ENCODE measurements at regions not wholly inside any gene's neighbourhood (a gene's known extent, or its start where the extent isn't known, plus 50 kb on each side); places are given as distances from the start of the nearest gene placed in this dataset.
"Not testable (repeated sequence)": the region's sequence is repeated elsewhere in the genome, so short reads cannot be mapped to it uniquely, and the experiment has no call there.

DNA sequence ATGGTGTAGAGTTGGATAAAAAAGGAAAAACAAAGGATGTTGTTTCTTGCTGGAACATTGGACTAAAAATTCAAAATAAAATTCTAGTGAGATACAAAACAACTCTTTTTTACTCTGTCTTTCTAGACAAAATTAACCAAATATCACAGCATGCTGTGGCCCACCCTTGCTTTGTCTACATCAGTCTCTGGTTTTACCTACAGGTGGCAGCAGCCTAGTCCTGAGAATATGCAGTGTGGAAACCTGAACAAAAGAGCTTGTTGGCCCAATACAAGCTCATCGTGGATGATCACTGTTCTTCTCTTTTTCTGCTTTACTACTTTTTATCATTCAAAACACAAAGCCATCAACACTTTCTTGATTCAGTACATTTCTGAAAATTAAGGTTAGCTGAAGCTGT is 210.4 kb downstream of the CDH19 start:
- ATAC-seq (ENCODE audit: low read depth in 2 of 2) (no peak), DNase-seq (no peak)
- no peaks in the 10 kb centered on the region for H3K27me3 Mint-ChIP-seq
- H3K9me3 Mint-ChIP-seq = peaks cover 2 to 21% (median 5%) of the 10 kb centered on the region in 7 donors
- no peak overlapping the region for H3K27ac ChIP-seq (ENCODE audit: insufficient read depth, low read length, poor library complexity, severe bottlenecking)
- H3K4me3 Mint-ChIP-seq = no peak overlapping the region
- no peaks in the 10 kb centered on the region for H3K4me1 ChIP-seq (ENCODE audit: control insufficient read depth, insufficient read depth, low read length, poor library complexity, severe bottlenecking)
- H3K4me3 ChIP-seq (ENCODE audit: low read depth, low read length) = no peak overlapping the region
- H3K36me3 ChIP-seq (ENCODE audit: control insufficient read depth, insufficient read depth, low read length) = no peaks in the 10 kb centered on the region
- H3K36me3 Mint-ChIP-seq = no peaks in the 10 kb centered on the region
- H3K27ac Mint-ChIP-seq = no peak overlapping the region
- no peaks in the 10 kb centered on the region for H3K4me1 Mint-ChIP-seq
- no peaks in the 10 kb centered on the region for H3K27me3 ChIP-seq (ENCODE audit: control insufficient read depth, insufficient read depth, low read length)
- peaks cover 5 to 16% of the 10 kb centered on the region in 2 experiments for H3K9me3 ChIP-seq (ENCODE audit: control insufficient read depth in 2 of 2, low read length in 2 of 2)

- DNase-seq = no peak
- Histone ChIP-seq H3K27ac (ENCODE audit: insufficient read depth, low read length, poor library complexity, severe bottlenecking) (no peak overlapping the region), H3K9me3 (ENCODE audit: control insufficient read depth in 2 of 2, low read length in 2 of 2) (peaks cover 0 to 1% of the 10 kb centered on the region in 2 experiments), H3K4me1 (ENCODE audit: control insufficient read depth, insufficient read depth, low read length, poor library complexity, severe bottlenecking) (no peaks in the 10 kb centered on the region), H3K4me3 (ENCODE audit: low read depth, low read length) (no peak overlapping the region), H3K36me3 (ENCODE audit: control insufficient read depth, insufficient read depth, low read length) (no peaks in the 10 kb centered on the region), H3K27me3 (ENCODE audit: control insufficient read depth, insufficient read depth, low read length) (no peaks in the 10 kb centered on the region)
- Mint-ChIP-seq H3K4me1 (no peaks in the 10 kb centered on the region), H3K9me3 (peaks cover 0 to 22% (median 6%) of the 10 kb centered on the region in 7 donors), H3K36me3 (no peaks in the 10 kb centered on the region), H3K27me3 (no peaks in the 10 kb centered on the region), H3K4me3 (no peak overlapping the region), H3K27ac (no peak overlapping the region)
- ATAC-seq (ENCODE audit: low read depth in 2 of 2) = no peak
These were observed 226.6 kb downstream of the CDH19 start for GRCh38 chr18:66377291-66377690.

DNA sequence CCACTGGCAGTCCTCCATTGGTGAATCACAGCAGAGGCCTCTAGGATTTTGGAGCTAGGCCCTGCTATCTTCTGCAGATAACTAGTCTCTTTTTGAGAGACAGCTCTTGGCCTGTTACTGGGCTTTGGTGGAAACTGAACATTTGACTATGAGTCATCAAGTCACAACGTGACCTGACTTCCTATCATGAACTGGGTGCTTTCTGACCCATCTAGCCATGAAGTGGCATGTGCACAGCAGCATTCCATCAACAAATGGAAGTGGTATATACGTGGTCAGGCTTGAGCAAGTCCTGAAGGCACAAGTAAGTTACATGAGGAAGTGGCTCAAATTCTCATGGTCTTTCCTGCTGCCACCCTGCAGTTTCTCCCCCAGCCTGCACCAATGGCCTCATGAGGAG is 228.5 kb downstream of the CDH19 start:
- not testable (repeated sequence) for DNase-seq; H3K27me3 Mint-ChIP-seq; H3K4me1 Mint-ChIP-seq; H3K4me1 ChIP-seq (ENCODE audit: control insufficient read depth, insufficient read depth, low read length, poor library complexity, severe bottlenecking); H3K36me3 Mint-ChIP-seq; H3K4me3 ChIP-seq (ENCODE audit: low read depth, low read length); H3K27ac ChIP-seq (ENCODE audit: insufficient read depth, low read length, poor library complexity, severe bottlenecking); H3K27ac Mint-ChIP-seq; H3K36me3 ChIP-seq (ENCODE audit: control insufficient read depth, insufficient read depth, low read length); H3K4me3 Mint-ChIP-seq; ATAC-seq (ENCODE audit: low read depth in 2 of 2); H3K27me3 ChIP-seq (ENCODE audit: control insufficient read depth, insufficient read depth, low read length); H3K9me3 ChIP-seq (ENCODE audit: control insufficient read depth in 2 of 2, low read length in 2 of 2)
- H3K9me3 Mint-ChIP-seq = peaks cover 0 to 35% (median 6%) of the 10 kb centered on the region in 7 donors

DNA sequence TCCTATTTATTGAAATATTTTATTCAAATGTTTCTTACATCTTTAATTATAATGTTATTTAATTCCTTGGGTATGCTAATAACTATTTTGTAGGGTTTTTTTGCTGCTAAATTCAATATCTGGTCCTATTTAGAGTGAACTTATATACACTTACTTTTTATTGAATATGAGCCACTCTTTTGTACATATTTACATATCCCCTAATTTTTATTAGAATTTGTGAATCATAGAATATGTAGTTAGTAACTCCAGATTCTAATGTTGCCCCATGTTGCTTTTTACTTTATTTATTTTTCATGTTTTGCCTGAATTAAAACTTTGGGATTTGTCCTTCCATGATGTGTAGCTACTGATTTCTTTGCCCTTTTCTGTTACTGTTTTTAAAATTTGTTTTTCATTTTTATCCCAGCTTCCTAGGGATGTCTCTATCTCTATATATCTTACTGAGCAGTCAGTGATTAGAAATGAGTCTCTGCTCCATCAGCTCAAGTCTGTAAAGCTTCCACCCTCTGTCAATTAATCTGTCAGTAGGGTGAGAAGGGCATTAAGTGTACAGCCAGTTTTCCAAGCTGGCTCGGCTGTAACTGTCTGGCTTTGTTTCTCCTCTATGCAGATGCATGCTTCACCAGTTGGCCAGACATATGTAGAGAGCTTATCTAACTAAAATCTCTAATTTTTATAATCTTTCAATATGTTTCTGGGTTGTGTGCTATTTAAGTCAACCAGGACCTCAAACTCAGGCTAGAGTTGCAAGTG is 256.9 kb downstream of the CDH19 start:
- H3K27ac ChIP-seq (ENCODE audit: insufficient read depth, low read length, poor library complexity, severe bottlenecking) = no peak overlapping the region
- no peak for DNase-seq
- no peaks in the 10 kb centered on the region for H3K36me3 Mint-ChIP-seq
- no peak overlapping the region for H3K4me3 ChIP-seq (ENCODE audit: low read depth, low read length)
- no peaks in the 10 kb centered on the region for H3K27me3 ChIP-seq (ENCODE audit: control insufficient read depth, insufficient read depth, low read length)
- no peak for ATAC-seq (ENCODE audit: low read depth in 2 of 2)
- peaks cover 0 to 7% (median 5%) of the 10 kb centered on the region in 7 donors for H3K9me3 Mint-ChIP-seq
- H3K4me1 ChIP-seq (ENCODE audit: control insufficient read depth, insufficient read depth, low read length, poor library complexity, severe bottlenecking) = no peaks in the 10 kb centered on the region
- H3K9me3 ChIP-seq (ENCODE audit: control insufficient read depth in 2 of 2, low read length in 2 of 2) = peaks cover 3 to 4% of the 10 kb centered on the region in 2 experiments
- no peaks in the 10 kb centered on the region for H3K36me3 ChIP-seq (ENCODE audit: control insufficient read depth, insufficient read depth, low read length)
- no peak overlapping the region for H3K4me3 Mint-ChIP-seq
- H3K27me3 Mint-ChIP-seq = no peaks in the 10 kb centered on the region
- H3K4me1 Mint-ChIP-seq = no peaks in the 10 kb centered on the region
- no peak overlapping the region for H3K27ac Mint-ChIP-seq

- H3K36me3 Mint-ChIP-seq = no peaks in the 10 kb centered on the region
- no peaks in the 10 kb centered on the region for H3K27me3 Mint-ChIP-seq
- no peak overlapping the region for H3K27ac ChIP-seq (ENCODE audit: insufficient read depth, low read length, poor library complexity, severe bottlenecking)
- H3K27ac Mint-ChIP-seq = no peak overlapping the region
- peaks cover 0 to 7% (median 3%) of the 10 kb centered on the region in 7 donors for H3K9me3 Mint-ChIP-seq
- ATAC-seq (ENCODE audit: low read depth in 2 of 2) = no peak
- H3K4me3 Mint-ChIP-seq = no peak overlapping the region
- H3K4me1 ChIP-seq (ENCODE audit: control insufficient read depth, insufficient read depth, low read length, poor library complexity, severe bottlenecking) = no peaks in the 10 kb centered on the region
- no peaks in the 10 kb centered on the region for H3K36me3 ChIP-seq (ENCODE audit: control insufficient read depth, insufficient read depth, low read length)
- H3K9me3 ChIP-seq (ENCODE audit: control insufficient read depth in 2 of 2, low read length in 2 of 2) = peaks cover 2 to 3% of the 10 kb centered on the region in 2 experiments
- no peak overlapping the region for H3K4me3 ChIP-seq (ENCODE audit: low read depth, low read length)
- DNase-seq = no peak
- no peaks in the 10 kb centered on the region for H3K27me3 ChIP-seq (ENCODE audit: control insufficient read depth, insufficient read depth, low read length)
- no peaks in the 10 kb centered on the region for H3K4me1 Mint-ChIP-seq
These were observed 259.7 kb downstream of the CDH19 start for GRCh38 chr18:66344227-66344626.

DNA sequence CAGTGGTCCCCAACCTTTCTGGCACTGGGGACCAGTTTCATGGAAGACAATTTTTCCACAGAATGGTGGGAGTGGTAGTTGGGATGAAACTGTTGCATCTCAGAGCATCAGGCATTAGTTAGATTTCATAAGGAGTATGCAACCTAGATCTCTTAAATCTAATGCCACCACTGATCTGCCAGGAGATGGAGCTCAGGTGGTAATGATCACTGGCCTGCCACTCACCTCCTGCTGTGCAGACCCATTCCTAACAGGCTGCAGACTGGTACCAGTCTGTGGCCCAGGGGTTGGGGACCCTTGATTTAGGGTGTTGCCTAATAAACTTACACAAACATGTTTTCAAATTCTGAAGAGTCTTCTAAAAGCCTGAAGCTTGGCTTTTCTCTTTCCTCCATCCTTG is 261.3 kb downstream of the CDH19 start:
- no peaks in the 10 kb centered on the region for H3K4me1 Mint-ChIP-seq
- Histone ChIP-seq H3K27me3 (ENCODE audit: control insufficient read depth, insufficient read depth, low read length) (no peaks in the 10 kb centered on the region), H3K4me1 (ENCODE audit: control insufficient read depth, insufficient read depth, low read length, poor library complexity, severe bottlenecking) (no peaks in the 10 kb centered on the region), H3K27ac (ENCODE audit: insufficient read depth, low read length, poor library complexity, severe bottlenecking) (no peak overlapping the region), H3K36me3 (ENCODE audit: control insufficient read depth, insufficient read depth, low read length) (no peaks in the 10 kb centered on the region), H3K9me3 (ENCODE audit: control insufficient read depth in 2 of 2, low read length in 2 of 2) (peaks cover 2 to 3% of the 10 kb centered on the region in 2 experiments), H3K4me3 (ENCODE audit: low read depth, low read length) (no peak overlapping the region)
- H3K27me3 Mint-ChIP-seq = no peaks in the 10 kb centered on the region
- peaks cover 0 to 11% (median 5%) of the 10 kb centered on the region in 7 donors for H3K9me3 Mint-ChIP-seq
- H3K36me3 Mint-ChIP-seq = no peaks in the 10 kb centered on the region
- H3K27ac Mint-ChIP-seq = no peak overlapping the region
- no peak overlapping the region for H3K4me3 Mint-ChIP-seq
- no peak for DNase-seq
- no peak for ATAC-seq (ENCODE audit: low read depth in 2 of 2)

GRCh38 chr18:66334534-66334933 is 269.4 kb downstream of the CDH19 start:
- Histone ChIP-seq H3K27ac (ENCODE audit: insufficient read depth, low read length, poor library complexity, severe bottlenecking) (no peak overlapping the region), H3K4me1 (ENCODE audit: control insufficient read depth, insufficient read depth, low read length, poor library complexity, severe bottlenecking) (no peaks in the 10 kb centered on the region), H3K4me3 (ENCODE audit: low read depth, low read length) (no peak overlapping the region), H3K9me3 (ENCODE audit: control insufficient read depth in 2 of 2, low read length in 2 of 2) (peaks cover 0 to 11% of the 10 kb centered on the region in 2 experiments), H3K27me3 (ENCODE audit: control insufficient read depth, insufficient read depth, low read length) (no peaks in the 10 kb centered on the region), H3K36me3 (ENCODE audit: control insufficient read depth, insufficient read depth, low read length) (no peaks in the 10 kb centered on the region)
- ATAC-seq (ENCODE audit: low read depth in 2 of 2) = no peak
- Mint-ChIP-seq H3K27me3 (no peaks in the 10 kb centered on the region), H3K4me3 (no peak overlapping the region), H3K27ac (no peak overlapping the region), H3K9me3 (peaks cover 4 to 15% (median 5%) of the 10 kb centered on the region in 7 donors), H3K36me3 (no peaks in the 10 kb centered on the region), H3K4me1 (no peaks in the 10 kb centered on the region)
- DNase-seq = no peak

GRCh38 chr18:66329716-66330115 is 274.2 kb downstream of the CDH19 start:
- no peaks in the 10 kb centered on the region for H3K36me3 ChIP-seq (ENCODE audit: control insufficient read depth, insufficient read depth, low read length)
- Mint-ChIP-seq H3K27me3 (no peaks in the 10 kb centered on the region), H3K4me1 (no peaks in the 10 kb centered on the region), H3K4me3 (no peak overlapping the region), H3K9me3 (peaks cover 0 to 10% (median 6%) of the 10 kb centered on the region in 7 donors), H3K27ac (no peak overlapping the region), H3K36me3 (no peaks in the 10 kb centered on the region)
- no peaks in the 10 kb centered on the region for H3K9me3 ChIP-seq (ENCODE audit: control insufficient read depth in 2 of 2, low read length in 2 of 2)
- no peaks in the 10 kb centered on the region for H3K4me1 ChIP-seq (ENCODE audit: control insufficient read depth, insufficient read depth, low read length, poor library complexity, severe bottlenecking)
- no peaks in the 10 kb centered on the region for H3K27me3 ChIP-seq (ENCODE audit: control insufficient read depth, insufficient read depth, low read length)
- no peak for DNase-seq
- no peak overlapping the region for H3K4me3 ChIP-seq (ENCODE audit: low read depth, low read length)
- ATAC-seq (ENCODE audit: low read depth in 2 of 2) = no peak
- H3K27ac ChIP-seq (ENCODE audit: insufficient read depth, low read length, poor library complexity, severe bottlenecking) = no peak overlapping the region

All from CD4-positive, CD25-positive, alpha-beta regulatory T cell (primary cell).